ACC112 (cell line): ENCODE measurements at regions not wholly inside any gene's neighbourhood (a gene's known extent, or its start where the extent isn't known, plus 50 kb on each side); places are given as distances from the start of the nearest gene placed in this dataset.

Experiments used
- H2AFZ ChIP-seq: fragments of 200-600 bp; sonication (generic); one replicate; pipeline ENCODE4 v1.6.0; 2017; ENCODE audit warnings: antibody characterized with exemption, low read length; ENCODE audit not compliant: unreplicated experiment
- H3K27ac ChIP-seq: fragments of 200-600 bp; sonication (generic); 2 replicates; pipeline ENCODE4 v1.5.1; 2014; ENCODE audit warnings: low read depth, mild to moderate bottlenecking, antibody characterized with exemption, low read length, moderate library complexity
- H3K27me3 ChIP-seq: fragments of 200-600 bp; sonication (generic); 2 replicates; pipeline ENCODE4 v1.6.1; 2014; ENCODE audit warnings: mild to moderate bottlenecking, antibody characterized with exemption, low read length, moderate library complexity, mixed read lengths; ENCODE audit not compliant: insufficient read depth
- H3K36me3 ChIP-seq: fragments of 200-600 bp; sonication (generic); 2 replicates; pipeline ENCODE4 v1.6.1; 2016; ENCODE audit warnings: mild to moderate bottlenecking, antibody characterized with exemption, low read length, moderate library complexity, mixed read lengths; ENCODE audit not compliant: insufficient read depth
- H3K4me1 ChIP-seq: fragments of 200-600 bp; sonication (generic); one replicate; pipeline ENCODE4 v1.6.1; 2016; ENCODE audit warnings: low read length, mixed read lengths; ENCODE audit not compliant: insufficient read depth, unreplicated experiment, control insufficient read depth
- H3K4me3 ChIP-seq: fragments of 200-600 bp; sonication (generic); 2 replicates; pipeline ENCODE4 v1.5.1; 2014; ENCODE audit warnings: mild to moderate bottlenecking, low read depth, low read length
- H3K79me2 ChIP-seq: fragments of 200-600 bp; sonication (generic); one replicate; pipeline ENCODE4 v1.6.0; 2016; ENCODE audit warnings: low read length; ENCODE audit not compliant: control insufficient read depth, unreplicated experiment, insufficient read depth

GRCh38 chr18:2169656-2170055 lies 401.6 kb downstream of the METTL4 start:
- no peak overlapping the region for H3K4me3 ChIP-seq
- H2AFZ ChIP-seq, result no peak overlapping the region
- H3K27me3 ChIP-seq, result peaks cover 3% of the 10 kb centered on the region; the same call in 1 of the 2 replicates
- no peak overlapping the region for H3K27ac ChIP-seq
- no peaks in the 10 kb centered on the region for H3K4me1 ChIP-seq
- H3K79me2 ChIP-seq, result no peaks in the 10 kb centered on the region
- no peaks in the 10 kb centered on the region for H3K36me3 ChIP-seq

- no peak overlapping the region for H3K4me3 ChIP-seq
- no peaks in the 10 kb centered on the region for H3K4me1 ChIP-seq
- no peaks in the 10 kb centered on the region for H3K79me2 ChIP-seq
- H3K27me3 ChIP-seq, result peaks cover 3% of the 10 kb centered on the region; the same call in 1 of the 2 replicates
- H3K36me3 ChIP-seq, result no peaks in the 10 kb centered on the region
- H2AFZ ChIP-seq, result no peak overlapping the region
- no peak overlapping the region for H3K27ac ChIP-seq
Observed at GRCh38 chr18:2171840-2172625, 399.3 kb downstream of the METTL4 start.

- no peaks in the 10 kb centered on the region for H3K79me2 ChIP-seq
- no peaks in the 10 kb centered on the region for H3K4me1 ChIP-seq
- H2AFZ ChIP-seq, result no peak overlapping the region
- no peak overlapping the region for H3K27ac ChIP-seq
- H3K4me3 ChIP-seq, result no peak overlapping the region
- H3K27me3 ChIP-seq, result peaks cover 3% of the 10 kb centered on the region; the same call in 1 of the 2 replicates
- H3K36me3 ChIP-seq, result no peaks in the 10 kb centered on the region
Observed at GRCh38 chr18:2172881-2173280, 398.4 kb downstream of the METTL4 start.

- Histone ChIP-seq H2AFZ (no peak overlapping the region), H3K27ac (no peak overlapping the region)
Observed at GRCh38 chr18:2173486-2173885, 397.8 kb downstream of the METTL4 start.

GRCh38 chr18:2178036-2178435 lies 393.3 kb downstream of the METTL4 start:
- Histone ChIP-seq H3K4me1 (no peaks in the 10 kb centered on the region), H3K36me3 (no peaks in the 10 kb centered on the region), H2AFZ (no peak overlapping the region), H3K79me2 (no peaks in the 10 kb centered on the region), H3K27me3 (peaks cover 3% of the 10 kb centered on the region; the same call in 1 of the 2 replicates), H3K4me3 (no peak overlapping the region), H3K27ac (no peak overlapping the region)

More at GRCh38 chr18:2173486-2173885, 397.8 kb downstream of the METTL4 start:
- Histone ChIP-seq H3K36me3 (no peaks in the 10 kb centered on the region), H3K4me3 (no peak overlapping the region), H3K4me1 (no peaks in the 10 kb centered on the region), H3K27me3 (peaks cover 3% of the 10 kb centered on the region; the same call in 1 of the 2 replicates), H3K79me2 (no peaks in the 10 kb centered on the region)

- Histone ChIP-seq H3K27me3 (peaks cover 4% of the 10 kb centered on the region; the same call in 1 of the 2 replicates), H2AFZ (no peak overlapping the region), H3K4me3 (no peak overlapping the region)
Observed at GRCh38 chr18:2179498-2180183, 391.7 kb downstream of the METTL4 start.

GRCh38 chr18:2180586-2180985 lies 390.7 kb downstream of the METTL4 start:
- Histone ChIP-seq H3K79me2 (no peaks in the 10 kb centered on the region), H3K27me3 (peaks cover 9% of the 10 kb centered on the region), H3K4me3 (no peak overlapping the region), H2AFZ (no peak overlapping the region), H3K36me3 (no peaks in the 10 kb centered on the region), H3K27ac (no peak overlapping the region), H3K4me1 (no peaks in the 10 kb centered on the region)

More at GRCh38 chr18:2179498-2180183, 391.7 kb downstream of the METTL4 start:
- Histone ChIP-seq H3K36me3 (no peaks in the 10 kb centered on the region), H3K4me1 (no peaks in the 10 kb centered on the region), H3K27ac (no peak overlapping the region), H3K79me2 (no peaks in the 10 kb centered on the region)

GRCh38 chr18:2183432-2183831 lies 387.9 kb downstream of the METTL4 start:
- peaks cover 12% of the 10 kb centered on the region for H3K27me3 ChIP-seq
- H3K27ac ChIP-seq, result no peak overlapping the region
- H3K4me3 ChIP-seq, result no peak overlapping the region
- no peaks in the 10 kb centered on the region for H3K79me2 ChIP-seq
- no peaks in the 10 kb centered on the region for H3K36me3 ChIP-seq
- no peak overlapping the region for H2AFZ ChIP-seq
- no peaks in the 10 kb centered on the region for H3K4me1 ChIP-seq

GRCh38 chr18:2186967-2187366 lies 384.3 kb downstream of the METTL4 start:
- H2AFZ ChIP-seq, result no peak overlapping the region
- no peaks in the 10 kb centered on the region for H3K4me1 ChIP-seq
- H3K4me3 ChIP-seq, result no peak overlapping the region
- no peaks in the 10 kb centered on the region for H3K79me2 ChIP-seq
- no peak overlapping the region for H3K27ac ChIP-seq
- H3K36me3 ChIP-seq, result no peaks in the 10 kb centered on the region
- peaks cover 12% of the 10 kb centered on the region for H3K27me3 ChIP-seq

- H3K36me3 ChIP-seq, result no peaks in the 10 kb centered on the region
- no peaks in the 10 kb centered on the region for H3K79me2 ChIP-seq
- no peak overlapping the region for H2AFZ ChIP-seq
- H3K4me1 ChIP-seq, result no peaks in the 10 kb centered on the region
- H3K27ac ChIP-seq, result no peak overlapping the region
- H3K27me3 ChIP-seq, result peaks cover 12% of the 10 kb centered on the region
- H3K4me3 ChIP-seq, result no peak overlapping the region
Observed at GRCh38 chr18:2188258-2188657, 383.0 kb downstream of the METTL4 start.
